HG03280 (cell line): ENCODE measurements at regions not wholly inside any gene's neighbourhood (a gene's known extent, or its start where the extent isn't known, plus 50 kb on each side); places are given as distances from the start of the nearest gene placed in this dataset.

Experiments
- ATAC-seq: cut with Tn5 transposase; IDR thresholded peaks from one replicate; pipeline ENCODE4 v1.9.1; 2021; ENCODE audit warnings: mild to moderate bottlenecking, moderate library complexity; ENCODE audit not compliant: unreplicated experiment

GRCh38 chr11:16685914-16686313 lies 52.5 kb upstream of the C11orf58 start:
- no peak for ATAC-seq

DNA sequence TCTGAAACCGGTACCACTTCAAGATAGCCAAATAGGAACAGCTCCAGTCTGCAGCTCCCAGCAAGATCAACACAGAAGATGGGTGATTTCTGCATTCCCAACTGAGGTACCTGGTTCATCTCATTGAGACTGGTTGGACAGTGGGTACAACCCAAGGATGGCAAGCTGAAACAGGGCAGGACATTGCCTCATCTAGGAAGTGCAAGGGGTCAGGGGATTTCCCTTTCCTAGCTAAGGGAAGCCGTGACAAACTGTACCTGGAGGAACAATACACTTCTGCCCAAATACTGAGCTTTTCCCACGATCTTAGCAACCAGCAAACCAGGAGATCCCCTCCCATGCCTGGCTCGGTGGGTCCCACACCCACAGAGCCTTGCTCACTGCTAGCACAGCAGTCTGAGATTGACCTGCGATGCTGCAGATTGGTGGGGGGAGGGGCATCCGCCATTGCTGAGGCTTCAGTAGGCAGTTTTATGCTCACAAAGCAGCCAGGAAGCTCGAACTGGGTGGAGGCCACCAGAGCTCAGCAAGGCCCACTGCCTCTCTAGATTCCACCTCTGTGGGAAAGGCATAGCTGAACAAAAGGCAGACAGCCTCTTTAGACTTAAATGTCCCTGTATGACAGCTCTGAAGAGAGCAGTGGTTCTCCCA lies 59.9 kb upstream of the C11orf58 start:
- ATAC-seq: no peak

DNA sequence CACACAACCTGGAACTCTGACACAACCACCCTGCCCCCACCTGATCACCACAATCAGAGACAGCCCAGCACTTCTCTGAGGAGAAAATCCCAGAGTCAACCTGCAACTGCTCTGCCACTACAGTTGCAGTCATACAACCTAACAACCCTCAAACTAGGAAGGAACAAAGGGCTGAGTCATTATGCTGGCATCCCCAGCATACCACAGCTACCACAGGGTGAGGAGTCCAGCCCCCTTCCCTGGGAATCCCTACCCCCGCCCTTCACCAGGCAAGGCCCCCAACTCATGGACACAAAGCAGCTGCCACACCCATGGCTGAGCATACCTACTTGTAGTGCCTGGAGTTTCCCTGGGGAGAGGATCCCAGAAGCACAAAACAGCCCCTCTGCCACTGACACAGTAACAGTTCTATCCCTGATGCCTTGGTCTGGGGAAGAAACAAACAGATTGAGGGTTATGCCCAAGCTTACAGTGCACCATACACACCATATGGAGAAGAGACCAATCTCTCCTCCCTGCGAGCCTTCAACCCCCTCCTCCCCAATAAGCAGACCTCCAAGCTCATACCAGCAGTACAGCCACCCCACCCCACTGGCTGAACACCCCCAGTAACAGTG lies 68.5 kb upstream of the C11orf58 start:
- no peak for ATAC-seq

DNA sequence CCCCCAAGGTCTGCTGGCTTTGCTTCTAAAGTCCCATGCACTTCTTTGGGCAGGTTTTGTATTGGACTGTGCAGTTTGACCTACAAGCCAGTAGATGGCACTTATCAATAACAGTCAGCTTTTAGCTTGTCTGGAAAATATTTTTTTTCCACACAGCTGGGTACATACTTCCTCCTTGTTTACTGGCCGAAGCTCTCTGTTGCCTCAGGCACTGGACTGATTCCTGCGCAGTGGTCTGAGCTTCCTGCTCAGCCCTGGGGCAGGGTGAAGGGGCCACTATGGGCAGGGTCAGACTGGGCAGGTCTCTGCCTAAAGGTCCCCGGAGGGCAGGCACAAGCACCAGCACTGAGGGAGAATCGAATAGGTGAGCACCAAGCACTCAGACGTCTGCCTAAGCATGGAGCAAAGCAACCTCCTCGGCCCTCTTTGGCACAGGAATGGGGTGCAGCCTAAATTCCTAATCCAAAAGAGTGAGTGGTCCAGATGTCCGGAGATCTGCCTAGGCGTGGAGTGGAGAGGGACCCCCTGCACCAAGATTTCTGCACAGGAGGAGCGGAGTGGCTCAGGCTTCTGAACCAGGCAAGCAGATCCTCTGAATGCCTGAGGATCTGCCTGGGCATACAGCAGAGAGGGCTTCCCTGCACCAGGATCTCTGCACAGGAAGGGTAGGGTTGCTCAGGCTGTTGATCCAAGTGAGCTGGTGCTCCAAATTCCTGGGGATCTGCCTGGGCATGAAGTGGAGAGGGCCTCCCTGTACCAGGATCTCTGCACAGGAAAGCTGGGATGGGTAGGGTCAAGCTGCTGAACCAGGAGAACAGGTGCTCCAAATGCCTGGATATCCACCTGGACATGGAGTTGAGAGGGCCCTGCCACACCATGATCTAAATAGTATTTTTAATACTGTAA lies 105.9 kb upstream of the C11orf58 start:
- ATAC-seq: peak; percentile 56

GRCh38 chr11:16630651-16631050 lies 107.8 kb upstream of the C11orf58 start:
- ATAC-seq: no peak

DNA sequence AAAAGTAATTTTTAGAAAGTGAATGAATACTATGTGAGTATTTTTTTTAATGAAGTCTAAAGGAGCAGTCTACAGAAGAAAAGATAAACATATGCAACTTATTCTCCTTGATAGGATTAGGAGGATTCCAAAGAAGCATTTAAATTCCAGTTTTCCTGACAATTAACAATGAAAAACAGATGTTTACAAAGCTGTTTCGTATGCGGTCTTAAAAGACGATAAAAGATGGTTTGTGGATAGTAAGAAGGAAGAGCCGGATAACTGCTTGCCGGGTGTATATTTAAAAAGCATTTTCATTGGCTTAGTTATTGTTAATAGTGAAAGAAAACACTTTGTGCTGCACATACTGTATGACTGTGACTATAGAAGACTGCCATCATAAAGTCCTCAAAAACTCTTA lies 120.0 kb upstream of the C11orf58 start:
- ATAC-seq: no peak

DNA sequence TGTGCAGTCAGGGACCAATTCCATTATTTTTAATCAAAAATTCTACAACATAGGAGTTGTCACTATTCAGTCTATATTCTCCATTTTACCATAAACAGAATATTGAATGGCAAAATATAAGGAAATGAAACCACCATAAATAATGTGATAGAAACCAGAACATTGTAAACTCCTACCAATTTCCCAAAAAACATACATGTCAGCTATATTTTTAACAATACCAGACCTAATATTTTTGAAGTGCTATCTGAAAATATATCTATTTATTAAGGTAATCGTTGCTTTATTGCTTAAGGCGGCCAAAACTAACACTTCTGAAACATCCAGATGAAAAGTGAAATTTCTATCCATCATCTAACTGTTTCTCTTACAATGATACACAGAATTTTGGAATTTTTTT lies 123.0 kb upstream of the C11orf58 start:
- no peak for ATAC-seq

GRCh38 chr11:16613512-16614381 lies 124.7 kb upstream of the C11orf58 start:
- peak; percentile 99 for ATAC-seq

DNA sequence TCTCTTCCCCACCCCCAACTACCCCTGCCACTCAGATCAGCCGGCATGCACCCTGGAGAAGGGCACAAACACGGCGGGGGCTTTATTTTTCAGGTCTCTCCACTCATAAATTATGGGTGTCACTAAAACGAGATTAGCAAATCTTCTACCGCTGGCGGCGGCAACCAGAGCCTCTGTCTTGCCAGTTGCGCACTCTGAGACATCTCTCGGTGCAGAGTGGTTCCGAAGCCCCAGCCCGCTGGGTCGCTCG lies 125.3 kb upstream of the C11orf58 start:
- no peak for ATAC-seq

DNA sequence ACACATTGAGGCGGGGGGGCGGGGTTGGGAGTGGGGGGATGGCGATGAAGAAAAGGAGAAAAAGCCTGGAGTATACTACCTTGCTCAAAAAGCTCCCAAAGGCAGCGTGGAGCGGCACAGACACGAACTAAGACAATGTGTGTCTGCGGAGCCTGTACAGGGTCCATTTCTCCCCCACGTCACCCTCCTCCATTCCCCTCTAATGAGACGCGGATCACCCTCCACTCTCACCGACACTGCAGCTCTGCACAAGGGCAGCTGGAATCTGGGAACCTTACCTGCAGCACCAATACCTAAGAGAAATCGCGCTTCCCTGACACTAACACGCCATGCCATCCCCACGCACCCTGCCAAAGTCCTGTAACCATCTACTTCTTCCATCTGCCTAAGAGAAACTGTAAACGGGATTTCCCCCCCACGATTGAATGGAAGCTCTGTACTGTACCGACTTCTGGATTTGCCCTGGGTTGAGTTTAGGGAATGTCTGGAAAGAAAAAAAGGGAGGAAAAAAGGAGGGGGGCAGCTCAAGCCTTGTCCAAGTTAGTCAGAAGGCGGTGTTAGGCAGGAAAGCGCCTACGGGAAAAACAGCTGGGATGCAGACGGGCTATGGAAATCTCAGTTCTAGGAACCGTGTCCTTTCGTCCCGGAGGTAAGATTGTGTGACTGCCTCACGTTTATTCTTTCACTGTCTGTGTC lies 125.7 kb upstream of the C11orf58 start:
- ATAC-seq: no peak

GRCh38 chr11:16611926-16612565 lies 126.4 kb upstream of the C11orf58 start:
- no peak for ATAC-seq

DNA sequence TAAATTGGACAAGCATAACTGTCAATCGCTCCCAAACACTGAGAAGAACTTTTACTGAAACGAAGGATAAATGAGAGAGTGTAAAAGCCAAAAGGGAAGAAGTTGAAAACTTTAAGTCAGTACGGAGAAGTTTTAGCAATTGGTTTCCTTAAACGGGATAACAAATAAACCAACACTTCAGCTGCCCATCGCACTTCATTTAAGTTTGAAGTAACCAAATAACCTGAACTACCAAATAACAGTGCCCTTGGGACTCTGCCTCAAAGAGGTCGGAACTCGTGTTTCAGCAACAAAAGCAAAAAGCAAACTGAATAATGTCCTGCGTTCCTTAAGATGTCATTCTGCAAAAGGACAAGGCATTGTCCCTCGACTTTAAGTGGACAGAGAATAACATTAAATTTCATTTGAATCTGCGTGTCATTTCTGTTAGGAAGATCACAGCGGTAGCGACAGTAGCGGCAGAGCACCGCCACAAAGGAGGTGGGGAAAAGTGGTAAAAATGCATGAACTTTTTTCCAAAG lies 127.0 kb upstream of the C11orf58 start:
- no peak for ATAC-seq

DNA sequence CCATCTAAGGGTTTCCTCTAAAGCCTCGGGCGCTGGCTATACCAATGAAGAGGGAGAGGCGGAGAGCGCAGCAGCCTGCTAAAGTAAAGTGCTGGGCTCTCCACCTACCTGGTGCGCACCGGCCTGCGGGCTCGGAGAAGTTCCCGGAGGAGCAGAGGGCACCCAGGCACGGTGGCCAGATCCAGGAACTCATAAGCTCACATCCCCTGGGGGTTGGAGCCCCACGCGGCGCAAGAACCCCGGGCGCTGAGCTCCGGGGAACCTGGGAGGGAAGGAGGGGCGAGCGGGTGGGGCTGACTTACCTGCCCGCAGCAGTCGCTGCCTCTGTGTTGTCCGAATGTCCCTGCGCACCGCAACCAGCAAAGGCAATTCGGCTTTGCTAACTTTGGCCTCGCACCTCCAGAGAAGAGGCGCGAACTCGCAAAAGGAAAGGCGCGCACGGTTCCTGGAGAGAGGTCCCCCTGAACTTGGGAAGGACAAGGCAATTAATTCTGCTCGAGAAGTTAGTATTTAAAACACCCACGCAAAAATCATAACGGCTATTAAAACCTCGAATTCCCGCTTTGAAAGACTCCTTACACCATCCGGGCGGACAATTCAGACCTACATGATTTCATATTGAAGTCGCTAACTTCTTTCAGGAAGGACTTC lies 127.6 kb upstream of the C11orf58 start:
- no peak for ATAC-seq

DNA sequence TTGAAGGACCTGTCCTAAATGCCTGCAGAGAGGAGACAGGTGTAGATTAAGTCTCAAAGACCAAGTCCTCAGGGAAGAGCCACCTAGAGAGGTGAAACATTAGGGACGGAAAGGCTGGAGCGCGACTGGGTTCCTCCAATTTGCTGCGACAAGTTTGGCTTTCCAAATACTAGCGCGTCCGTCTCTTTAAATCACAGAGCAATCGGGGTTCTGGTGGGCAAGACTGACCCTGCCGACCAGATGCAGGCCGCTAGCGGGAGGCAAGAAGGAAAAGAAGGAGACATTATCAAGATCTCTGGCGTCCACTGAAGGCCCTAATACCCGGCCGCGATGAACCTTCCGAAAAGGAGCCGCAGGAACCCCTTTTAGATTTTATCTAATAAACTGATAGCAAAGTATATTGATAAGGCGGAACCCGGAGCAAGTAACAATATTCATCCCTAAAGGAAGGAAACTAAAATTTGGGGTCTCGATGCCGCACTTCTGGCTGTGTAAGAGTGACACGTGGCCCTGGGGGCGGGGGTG lies 128.2 kb upstream of the C11orf58 start:
- ATAC-seq: no peak

GRCh38 chr11:16609769-16610168 lies 128.7 kb upstream of the C11orf58 start:
- ATAC-seq: no peak

- no peak for ATAC-seq
Measured at GRCh38 chr11:16607675-16608644, 130.5 kb upstream of the C11orf58 start.

DNA sequence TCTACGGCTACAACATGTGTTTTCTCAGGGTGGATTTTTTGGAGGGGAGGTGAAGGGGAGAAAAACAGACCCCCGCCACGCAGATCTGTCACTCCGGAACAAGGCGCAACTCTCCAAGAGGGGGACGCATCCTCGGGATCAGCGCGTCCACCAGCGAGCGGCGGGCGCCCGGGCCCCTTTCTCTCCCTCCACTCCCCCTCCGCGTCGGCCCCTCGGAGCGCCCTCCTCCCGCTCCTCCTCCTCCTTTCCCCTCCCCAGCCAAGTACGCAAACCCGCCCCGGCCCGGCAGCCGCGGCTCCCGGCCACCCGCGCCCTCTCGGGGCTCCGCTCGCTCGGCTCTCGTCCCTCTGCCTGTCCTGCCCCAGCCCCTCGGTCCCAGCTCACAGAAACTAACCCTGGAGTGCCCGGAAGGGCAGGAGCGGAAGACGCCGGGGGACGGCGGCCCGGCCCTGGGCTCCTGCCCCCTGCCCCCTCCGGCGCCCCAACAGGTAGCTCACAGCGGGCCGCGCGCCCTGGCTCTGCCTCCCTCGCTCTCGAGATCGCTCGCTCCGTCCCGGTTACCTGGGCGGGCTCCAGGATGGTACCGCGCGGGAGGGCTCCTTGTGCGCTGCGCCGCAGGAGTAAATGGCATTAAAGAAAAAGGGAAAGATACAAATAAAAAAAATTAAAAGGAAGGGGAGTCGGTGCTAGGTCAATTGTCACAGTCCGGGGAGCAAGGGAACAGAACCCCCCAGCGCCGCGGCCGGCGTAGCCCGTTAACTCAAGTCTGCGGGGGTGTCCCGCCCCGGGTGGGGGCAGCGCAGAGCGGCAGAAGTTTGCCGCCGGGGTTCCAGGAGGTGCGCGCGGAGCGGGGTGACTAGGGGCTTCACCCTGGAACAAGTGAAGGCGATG lies 131.4 kb upstream of the C11orf58 start:
- no peak for ATAC-seq
